ENCODE measurements at regions not wholly inside any gene's neighbourhood (a gene's known extent, or its start where the extent isn't known, plus 50 kb on each side); places are given as distances from the start of the nearest gene placed in this dataset.

GRCh38 chr10:78408671-78409472 is 375.2 kb downstream of the RPS24 start:
- Histone ChIP-seq H3K27ac (ENCODE audit: low read depth, low read length) (peak overlapping the region; percentile 74), H3K9me3 (ENCODE audit: low read length) (no peaks in the 10 kb centered on the region), H3K27me3 (ENCODE audit: control insufficient read depth in 1 of 2, insufficient read depth in 2 of 2, low read length in 2 of 2) (no peaks in the 10 kb centered on the region), H3K36me3 (ENCODE audit: insufficient read depth, low read length) (no peaks in the 10 kb centered on the region), H3K4me3 (ENCODE audit: low read depth in 1 of 2, low read length in 2 of 2) (no peak overlapping the region), H3K4me1 (ENCODE audit: insufficient read depth, low read length) (peaks cover 30% of the 10 kb centered on the region), H3K9ac (ENCODE audit: low read length) (no peak overlapping the region)

- peaks cover 30% of the 10 kb centered on the region for H3K4me1 ChIP-seq (ENCODE audit: insufficient read depth, low read length)
- no peak overlapping the region for H3K9ac ChIP-seq (ENCODE audit: low read length)
- H3K9me3 ChIP-seq (ENCODE audit: low read length): no peaks in the 10 kb centered on the region
- no peaks in the 10 kb centered on the region for H3K27me3 ChIP-seq (ENCODE audit: control insufficient read depth in 1 of 2, insufficient read depth in 2 of 2, low read length in 2 of 2)
- no peak overlapping the region for H3K4me3 ChIP-seq (ENCODE audit: low read depth in 1 of 2, low read length in 2 of 2)
- H3K27ac ChIP-seq (ENCODE audit: low read depth, low read length): no peak overlapping the region
- no peaks in the 10 kb centered on the region for H3K36me3 ChIP-seq (ENCODE audit: insufficient read depth, low read length)
Measured at GRCh38 chr10:78410046-78410965, 376.6 kb downstream of the RPS24 start.

- Histone ChIP-seq H3K36me3 (ENCODE audit: insufficient read depth, low read length) (no peaks in the 10 kb centered on the region), H3K9me3 (ENCODE audit: low read length) (no peaks in the 10 kb centered on the region), H3K9ac (ENCODE audit: low read length) (no peak overlapping the region), H3K4me3 (ENCODE audit: low read depth in 1 of 2, low read length in 2 of 2) (no peak overlapping the region), H3K4me1 (ENCODE audit: insufficient read depth, low read length) (peaks cover 26% of the 10 kb centered on the region), H3K27me3 (ENCODE audit: control insufficient read depth in 1 of 2, insufficient read depth in 2 of 2, low read length in 2 of 2) (no peaks in the 10 kb centered on the region), H3K27ac (ENCODE audit: low read depth, low read length) (no peak overlapping the region)
Measured at GRCh38 chr10:78411716-78412115, 378.1 kb downstream of the RPS24 start.

- Histone ChIP-seq H3K9ac (ENCODE audit: low read length) (no peak overlapping the region), H3K4me1 (ENCODE audit: insufficient read depth, low read length) (peaks cover 17% of the 10 kb centered on the region), H3K27ac (ENCODE audit: low read depth, low read length) (no peak overlapping the region), H3K36me3 (ENCODE audit: insufficient read depth, low read length) (no peaks in the 10 kb centered on the region), H3K9me3 (ENCODE audit: low read length) (no peaks in the 10 kb centered on the region), H3K4me3 (ENCODE audit: low read depth in 1 of 2, low read length in 2 of 2) (no peak overlapping the region), H3K27me3 (ENCODE audit: control insufficient read depth in 1 of 2, insufficient read depth in 2 of 2, low read length in 2 of 2) (no peaks in the 10 kb centered on the region)
Measured at GRCh38 chr10:78412605-78413004, 378.9 kb downstream of the RPS24 start.

- no peak overlapping the region for H3K27ac ChIP-seq (ENCODE audit: low read depth, low read length)
- H3K4me1 ChIP-seq (ENCODE audit: insufficient read depth, low read length): peaks cover 10% of the 10 kb centered on the region
- H3K27me3 ChIP-seq (ENCODE audit: control insufficient read depth in 1 of 2, insufficient read depth in 2 of 2, low read length in 2 of 2): no peaks in the 10 kb centered on the region
- H3K9me3 ChIP-seq (ENCODE audit: low read length): no peaks in the 10 kb centered on the region
- no peak overlapping the region for H3K4me3 ChIP-seq (ENCODE audit: low read depth in 1 of 2, low read length in 2 of 2)
- H3K36me3 ChIP-seq (ENCODE audit: insufficient read depth, low read length): no peaks in the 10 kb centered on the region
- no peak overlapping the region for H3K9ac ChIP-seq (ENCODE audit: low read length)
Measured at GRCh38 chr10:78413076-78414055, 379.7 kb downstream of the RPS24 start.

- H3K9ac ChIP-seq (ENCODE audit: low read length): no peak overlapping the region
- H3K36me3 ChIP-seq (ENCODE audit: insufficient read depth, low read length): no peaks in the 10 kb centered on the region
- no peaks in the 10 kb centered on the region for H3K9me3 ChIP-seq (ENCODE audit: low read length)
- H3K27ac ChIP-seq (ENCODE audit: low read depth, low read length): no peak overlapping the region
- H3K4me3 ChIP-seq (ENCODE audit: low read depth in 1 of 2, low read length in 2 of 2): no peak overlapping the region
- no peaks in the 10 kb centered on the region for H3K27me3 ChIP-seq (ENCODE audit: control insufficient read depth in 1 of 2, insufficient read depth in 2 of 2, low read length in 2 of 2)
- peaks cover under 1% of the 10 kb centered on the region for H3K4me1 ChIP-seq (ENCODE audit: insufficient read depth, low read length)
Measured at GRCh38 chr10:78414380-78414779, 380.7 kb downstream of the RPS24 start.

GRCh38 chr10:78415111-78415510 is 381.4 kb downstream of the RPS24 start:
- Histone ChIP-seq H3K27me3 (ENCODE audit: control insufficient read depth in 1 of 2, insufficient read depth in 2 of 2, low read length in 2 of 2) (no peaks in the 10 kb centered on the region), H3K9ac (ENCODE audit: low read length) (no peak overlapping the region), H3K27ac (ENCODE audit: low read depth, low read length) (no peak overlapping the region), H3K36me3 (ENCODE audit: insufficient read depth, low read length) (no peaks in the 10 kb centered on the region), H3K9me3 (ENCODE audit: low read length) (no peaks in the 10 kb centered on the region), H3K4me3 (ENCODE audit: low read depth in 1 of 2, low read length in 2 of 2) (no peak overlapping the region), H3K4me1 (ENCODE audit: insufficient read depth, low read length) (no peaks in the 10 kb centered on the region)

- Histone ChIP-seq H3K27me3 (ENCODE audit: control insufficient read depth in 1 of 2, insufficient read depth in 2 of 2, low read length in 2 of 2) (no peaks in the 10 kb centered on the region), H3K4me1 (ENCODE audit: insufficient read depth, low read length) (no peaks in the 10 kb centered on the region), H3K9me3 (ENCODE audit: low read length) (no peaks in the 10 kb centered on the region), H3K9ac (ENCODE audit: low read length) (no peak overlapping the region), H3K36me3 (ENCODE audit: insufficient read depth, low read length) (no peaks in the 10 kb centered on the region), H3K27ac (ENCODE audit: low read depth, low read length) (no peak overlapping the region), H3K4me3 (ENCODE audit: low read depth in 1 of 2, low read length in 2 of 2) (no peak overlapping the region)
Measured at GRCh38 chr10:78416031-78417011, 382.7 kb downstream of the RPS24 start.

GRCh38 chr10:78417425-78418370 is 384.0 kb downstream of the RPS24 start:
- H3K27ac ChIP-seq (ENCODE audit: low read depth, low read length): no peak overlapping the region

More at GRCh38 chr10:78417425-78418370, 384.0 kb downstream of the RPS24 start:
- Histone ChIP-seq H3K4me3 (ENCODE audit: low read depth in 1 of 2, low read length in 2 of 2) (no peak overlapping the region), H3K27me3 (ENCODE audit: control insufficient read depth in 1 of 2, insufficient read depth in 2 of 2, low read length in 2 of 2) (no peaks in the 10 kb centered on the region), H3K4me1 (ENCODE audit: insufficient read depth, low read length) (no peaks in the 10 kb centered on the region), H3K9ac (ENCODE audit: low read length) (no peak overlapping the region), H3K9me3 (ENCODE audit: low read length) (no peaks in the 10 kb centered on the region), H3K36me3 (ENCODE audit: insufficient read depth, low read length) (no peaks in the 10 kb centered on the region)
